Upper lobe of left lung (tissue), 4 donors: ENCODE measurements at regions not wholly inside any gene's neighbourhood (a gene's known extent, or its start where the extent isn't known, plus 50 kb on each side); places are given as distances from the start of the nearest gene placed in this dataset.

ENCODE experiments used
- POLR2A ChIP-seq, 4 donors: fragments of 450-650 bp; IDR thresholded peaks; one replicate each; pipeline ENCODE4 v1.5.1; 2016 to 2017; ENCODE audit warnings: antibody characterized with exemption in 4 of 4, mild to moderate bottlenecking in 2 of 4
- TF ChIP-seq, protein P1 (sequence below), 6 experiments: fragments of 450-650 bp in 4 of 6; fragments of 200-600 bp in 2 of 6; sonication (generic) in 2 of 6; IDR thresholded peaks; one replicate each; pipeline ENCODE4 v1.5.1; 2016 to 2019; ENCODE audit warnings: antibody characterized with exemption in 6 of 6

DNA sequence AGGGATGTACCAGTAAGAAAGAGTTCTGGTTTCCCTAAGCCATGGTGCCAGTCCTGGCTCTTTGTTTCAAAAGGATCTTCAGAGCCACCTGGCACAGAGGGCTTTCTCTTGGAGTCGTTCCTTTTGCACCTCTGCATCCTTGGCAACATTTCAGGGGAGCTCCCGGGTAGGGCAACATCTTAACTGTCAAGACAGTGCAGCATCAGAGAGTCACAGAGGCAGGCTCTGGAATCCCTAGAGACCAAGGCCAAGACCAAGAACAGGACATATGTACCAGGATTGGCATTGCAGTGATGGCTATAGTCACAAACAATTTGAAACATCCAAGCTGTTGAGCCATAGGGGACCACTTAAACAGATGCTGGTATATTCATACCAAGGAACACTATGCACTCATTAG is 129.4 kb upstream of the ADPGK start:
- TF ChIP-seq POLR2A (IDR thresholded peaks at IDR 0.05): no peak
- TF ChIP-seq, protein P1, sequence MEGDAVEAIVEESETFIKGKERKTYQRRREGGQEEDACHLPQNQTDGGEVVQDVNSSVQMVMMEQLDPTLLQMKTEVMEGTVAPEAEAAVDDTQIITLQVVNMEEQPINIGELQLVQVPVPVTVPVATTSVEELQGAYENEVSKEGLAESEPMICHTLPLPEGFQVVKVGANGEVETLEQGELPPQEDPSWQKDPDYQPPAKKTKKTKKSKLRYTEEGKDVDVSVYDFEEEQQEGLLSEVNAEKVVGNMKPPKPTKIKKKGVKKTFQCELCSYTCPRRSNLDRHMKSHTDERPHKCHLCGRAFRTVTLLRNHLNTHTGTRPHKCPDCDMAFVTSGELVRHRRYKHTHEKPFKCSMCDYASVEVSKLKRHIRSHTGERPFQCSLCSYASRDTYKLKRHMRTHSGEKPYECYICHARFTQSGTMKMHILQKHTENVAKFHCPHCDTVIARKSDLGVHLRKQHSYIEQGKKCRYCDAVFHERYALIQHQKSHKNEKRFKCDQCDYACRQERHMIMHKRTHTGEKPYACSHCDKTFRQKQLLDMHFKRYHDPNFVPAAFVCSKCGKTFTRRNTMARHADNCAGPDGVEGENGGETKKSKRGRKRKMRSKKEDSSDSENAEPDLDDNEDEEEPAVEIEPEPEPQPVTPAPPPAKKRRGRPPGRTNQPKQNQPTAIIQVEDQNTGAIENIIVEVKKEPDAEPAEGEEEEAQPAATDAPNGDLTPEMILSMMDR (IDR thresholded peaks at IDR 0.05): no peak
